Testis (tissue), 2 donors: ENCODE measurements at regions not wholly inside any gene's neighbourhood (a gene's known extent, or its start where the extent isn't known, plus 50 kb on each side); places are given as distances from the start of the nearest gene placed in this dataset.

Experiments used
- POLR2A ChIP-seq: fragments of 450-650 bp; IDR thresholded peaks from one replicate; pipeline ENCODE4 v1.6.1; 2017; ENCODE audit warnings: antibody characterized with exemption, mild to moderate bottlenecking, moderate library complexity
- TF ChIP-seq, protein P1 (sequence below), 3 experiments: fragments of 450-650 bp in 2 of 3; fragments of 200-600 bp in 1 of 3; sonication (generic) in 1 of 3; IDR thresholded peaks; one replicate each; pipeline ENCODE4 v1.5.1; 2016 to 2019; ENCODE audit warnings: antibody characterized with exemption in 3 of 3, mild to moderate bottlenecking in 2 of 3, moderate library complexity in 1 of 3

DNA sequence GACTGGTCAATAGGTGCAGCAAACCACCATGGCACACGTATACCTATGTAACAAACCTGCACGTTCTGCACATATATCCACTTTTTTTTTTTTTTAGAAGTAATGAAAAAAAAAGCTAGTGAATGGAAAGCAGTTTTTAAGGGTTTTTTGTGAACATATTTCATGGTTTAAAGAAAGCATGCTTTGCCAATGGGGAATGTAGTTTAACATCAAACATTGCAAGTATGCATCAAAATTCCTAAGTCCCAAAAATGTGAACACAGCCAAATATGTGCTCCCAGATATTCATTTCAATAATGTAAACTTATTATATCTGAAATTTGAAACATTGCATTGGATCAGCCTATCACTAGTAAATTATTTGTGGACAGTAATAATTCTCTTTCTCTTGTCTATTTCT is 710.4 kb upstream of the FLRT2 start:
- TF ChIP-seq, protein P1, sequence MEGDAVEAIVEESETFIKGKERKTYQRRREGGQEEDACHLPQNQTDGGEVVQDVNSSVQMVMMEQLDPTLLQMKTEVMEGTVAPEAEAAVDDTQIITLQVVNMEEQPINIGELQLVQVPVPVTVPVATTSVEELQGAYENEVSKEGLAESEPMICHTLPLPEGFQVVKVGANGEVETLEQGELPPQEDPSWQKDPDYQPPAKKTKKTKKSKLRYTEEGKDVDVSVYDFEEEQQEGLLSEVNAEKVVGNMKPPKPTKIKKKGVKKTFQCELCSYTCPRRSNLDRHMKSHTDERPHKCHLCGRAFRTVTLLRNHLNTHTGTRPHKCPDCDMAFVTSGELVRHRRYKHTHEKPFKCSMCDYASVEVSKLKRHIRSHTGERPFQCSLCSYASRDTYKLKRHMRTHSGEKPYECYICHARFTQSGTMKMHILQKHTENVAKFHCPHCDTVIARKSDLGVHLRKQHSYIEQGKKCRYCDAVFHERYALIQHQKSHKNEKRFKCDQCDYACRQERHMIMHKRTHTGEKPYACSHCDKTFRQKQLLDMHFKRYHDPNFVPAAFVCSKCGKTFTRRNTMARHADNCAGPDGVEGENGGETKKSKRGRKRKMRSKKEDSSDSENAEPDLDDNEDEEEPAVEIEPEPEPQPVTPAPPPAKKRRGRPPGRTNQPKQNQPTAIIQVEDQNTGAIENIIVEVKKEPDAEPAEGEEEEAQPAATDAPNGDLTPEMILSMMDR (IDR thresholded peaks at IDR 0.05): no peak
- TF ChIP-seq POLR2A: no peak
